DND-41 (cell line): ENCODE measurements at regions not wholly inside any gene's neighbourhood (a gene's known extent, or its start where the extent isn't known, plus 50 kb on each side); places are given as distances from the start of the nearest gene placed in this dataset.
"Not testable (repeated sequence)": the region's sequence is repeated elsewhere in the genome, so short reads cannot be mapped to it uniquely, and the experiment has no call there.

Experiments used
- ATAC-seq: fragments of 200-7000 bp; cut with Tn5 transposase; 3 replicates; pipeline ENCODE4 v1.9.1; 2021; ENCODE audit warnings: low read depth; ENCODE audit not compliant: insufficient read depth
- DNase-seq: peaks from one replicate; pipeline ENCODE4 v3.0.0-alpha.2; 2020
- H2AFZ ChIP-seq: 2 replicates; pipeline ENCODE4 v1.6.0; 2012; ENCODE audit warnings: low read depth, low read length
- H3K27ac ChIP-seq: 2 replicates; pipeline ENCODE4 v1.5.1; 2012; ENCODE audit warnings: low read length, inconsistent platforms
- H3K27me3 ChIP-seq: fragments of 200-600 bp; sonication (generic); 2 replicates; pipeline ENCODE4 v1.6.0; 2012; ENCODE audit warnings: low read length, mild to moderate bottlenecking, inconsistent platforms; ENCODE audit not compliant: insufficient read depth, poor library complexity
- H3K36me3 ChIP-seq: 2 replicates; pipeline ENCODE4 v1.5.1; 2012; ENCODE audit warnings: low read length, inconsistent platforms; ENCODE audit not compliant: insufficient read depth
- H3K4me1 ChIP-seq: 2 replicates; pipeline ENCODE4 v1.5.1; 2012; ENCODE audit warnings: mild to moderate bottlenecking, low read length; ENCODE audit not compliant: insufficient read depth
- H3K4me2 ChIP-seq: 2 replicates; pipeline ENCODE4 v1.6.0; 2012; ENCODE audit warnings: mild to moderate bottlenecking, moderate library complexity, low read length, inconsistent platforms; ENCODE audit not compliant: insufficient read depth
- H3K4me3 ChIP-seq, 2 experiments: fragments of 200-600 bp in 1 of 2; shearing (Covaris generic) in 1 of 2; 2 replicates each; pipeline ENCODE4 v1.5.1; 2012 to 2016; ENCODE audit warnings: inconsistent platforms in 2 of 2, low read length in 2 of 2, mild to moderate bottlenecking in 2 of 2, low read depth in 1 of 2, moderate library complexity in 1 of 2
- H3K79me2 ChIP-seq: 2 replicates; pipeline ENCODE4 v1.6.0; 2012; ENCODE audit warnings: low read length, inconsistent platforms; ENCODE audit not compliant: insufficient read depth
- H3K9ac ChIP-seq: 2 replicates; pipeline ENCODE4 v1.6.0; 2012; ENCODE audit warnings: low read depth, mild to moderate bottlenecking, inconsistent platforms, low read length, moderate library complexity
- H3K9me3 ChIP-seq: 2 replicates; pipeline ENCODE4 v1.5.1; 2012; ENCODE audit warnings: low read length, moderate library complexity, mild to moderate bottlenecking, inconsistent platforms; ENCODE audit not compliant: insufficient read depth, severe bottlenecking
- H4K20me1 ChIP-seq: 2 replicates; pipeline ENCODE4 v1.6.0; 2012; ENCODE audit warnings: low read length; ENCODE audit not compliant: insufficient read depth
- EZH2 ChIP-seq: IDR thresholded peaks from 3 replicates; pipeline ENCODE4 v1.6.1; 2012; ENCODE audit warnings: borderline replicate concordance, low read depth, mild to moderate bottlenecking, moderate library complexity, low read length, inconsistent platforms; ENCODE audit not compliant: severe bottlenecking
- TF ChIP-seq, protein P1 (sequence below): IDR thresholded peaks from 2 replicates; pipeline ENCODE4 v1.5.1; 2012; ENCODE audit warnings: borderline replicate concordance, low read length, moderate library complexity, mild to moderate bottlenecking; ENCODE audit not compliant: poor library complexity, severe bottlenecking; ENCODE audit errors: extremely low read depth

DNA sequence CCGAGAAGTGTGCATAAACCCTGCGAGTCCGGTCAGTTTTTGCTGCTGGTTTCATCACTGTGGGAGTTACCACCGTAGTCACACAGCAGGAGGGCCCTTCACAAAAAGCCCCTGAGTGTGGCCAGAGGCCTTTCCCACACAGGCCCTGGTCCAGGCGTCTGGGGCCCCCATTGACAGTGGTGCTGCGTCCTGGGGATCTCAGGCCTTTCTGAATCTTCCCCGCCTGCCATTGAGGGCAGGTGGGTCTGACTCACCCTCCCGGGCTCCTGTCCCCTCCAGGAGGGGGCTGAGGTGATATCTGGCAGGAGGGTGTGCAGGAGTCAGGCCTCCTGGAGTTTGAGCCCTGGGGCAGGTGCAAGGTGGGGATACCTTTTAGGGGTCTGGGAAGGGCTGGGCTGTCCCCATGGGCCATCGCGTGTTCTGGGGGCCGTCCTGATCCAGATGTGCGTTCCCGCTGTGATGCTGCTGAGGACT is 358.5 kb downstream of the TMEM121 start:
- Histone ChIP-seq H3K79me2 (no peaks in the 10 kb centered on the region), H3K4me1 (no peaks in the 10 kb centered on the region), H3K27me3 (no peaks in the 10 kb centered on the region), H4K20me1 (no peaks in the 10 kb centered on the region), H3K4me3 (no peak overlapping the region), H2AFZ (no peak overlapping the region), H3K4me2 (no peak overlapping the region), H3K9me3 (no peaks in the 10 kb centered on the region), H3K9ac (no peak overlapping the region), H3K27ac (no peak overlapping the region), H3K36me3 (no peaks in the 10 kb centered on the region)
- TF ChIP-seq, protein P1, sequence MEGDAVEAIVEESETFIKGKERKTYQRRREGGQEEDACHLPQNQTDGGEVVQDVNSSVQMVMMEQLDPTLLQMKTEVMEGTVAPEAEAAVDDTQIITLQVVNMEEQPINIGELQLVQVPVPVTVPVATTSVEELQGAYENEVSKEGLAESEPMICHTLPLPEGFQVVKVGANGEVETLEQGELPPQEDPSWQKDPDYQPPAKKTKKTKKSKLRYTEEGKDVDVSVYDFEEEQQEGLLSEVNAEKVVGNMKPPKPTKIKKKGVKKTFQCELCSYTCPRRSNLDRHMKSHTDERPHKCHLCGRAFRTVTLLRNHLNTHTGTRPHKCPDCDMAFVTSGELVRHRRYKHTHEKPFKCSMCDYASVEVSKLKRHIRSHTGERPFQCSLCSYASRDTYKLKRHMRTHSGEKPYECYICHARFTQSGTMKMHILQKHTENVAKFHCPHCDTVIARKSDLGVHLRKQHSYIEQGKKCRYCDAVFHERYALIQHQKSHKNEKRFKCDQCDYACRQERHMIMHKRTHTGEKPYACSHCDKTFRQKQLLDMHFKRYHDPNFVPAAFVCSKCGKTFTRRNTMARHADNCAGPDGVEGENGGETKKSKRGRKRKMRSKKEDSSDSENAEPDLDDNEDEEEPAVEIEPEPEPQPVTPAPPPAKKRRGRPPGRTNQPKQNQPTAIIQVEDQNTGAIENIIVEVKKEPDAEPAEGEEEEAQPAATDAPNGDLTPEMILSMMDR = no peak
- TF ChIP-seq EZH2 = no peak
- ATAC-seq (no peak), DNase-seq (no peak)

DNA sequence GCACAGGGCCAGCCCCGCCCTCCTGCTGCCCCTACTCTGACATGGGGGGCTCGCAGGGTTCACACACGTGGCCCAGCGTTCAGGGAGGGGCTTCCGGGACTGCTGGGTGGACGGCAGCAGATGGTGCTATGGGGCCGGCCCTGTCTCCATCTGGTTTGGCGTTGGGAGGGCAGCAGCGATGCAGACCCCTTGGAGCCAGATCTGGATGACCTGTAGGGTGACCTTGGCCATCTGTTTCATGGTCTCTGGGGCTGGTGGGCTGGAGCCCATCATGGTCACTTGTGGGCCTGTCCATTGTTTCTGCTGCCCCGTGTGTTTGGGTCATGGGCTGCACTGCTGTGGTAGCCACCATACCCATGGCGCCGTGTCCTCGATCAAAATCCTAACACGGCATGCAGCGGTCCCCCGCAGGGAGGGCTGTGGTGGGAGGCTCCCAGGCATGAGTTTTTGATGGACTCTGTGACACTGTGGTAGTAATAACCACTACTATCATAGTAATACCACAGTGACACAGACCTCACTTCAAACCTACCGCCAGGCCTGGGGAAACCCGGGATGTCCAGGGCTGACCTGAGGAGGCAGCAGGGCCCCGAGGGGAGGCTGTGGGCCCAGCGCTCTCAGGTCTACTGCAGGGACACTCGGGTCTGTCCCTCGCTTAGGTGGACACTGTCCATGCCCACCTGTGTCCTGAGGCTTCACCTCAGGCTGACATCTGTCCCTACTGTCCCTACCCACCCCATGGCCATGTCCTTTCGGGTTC is 359.4 kb downstream of the TMEM121 start:
- ATAC-seq (no peak), DNase-seq (no peak)
- H2AFZ ChIP-seq = no peak overlapping the region
- H3K27ac ChIP-seq = no peak overlapping the region
- no peaks in the 10 kb centered on the region for H3K36me3 ChIP-seq
- H3K27me3 ChIP-seq = no peaks in the 10 kb centered on the region
- no peak overlapping the region for H3K4me2 ChIP-seq
- TF ChIP-seq, protein P1 = no peak
- TF ChIP-seq EZH2 = no peak
- no peak overlapping the region for H3K9ac ChIP-seq
- no peaks in the 10 kb centered on the region for H3K9me3 ChIP-seq
- H3K4me1 ChIP-seq = no peaks in the 10 kb centered on the region
- H3K4me3 ChIP-seq = no peak overlapping the region
- no peaks in the 10 kb centered on the region for H3K79me2 ChIP-seq
- H4K20me1 ChIP-seq = no peaks in the 10 kb centered on the region

DNA sequence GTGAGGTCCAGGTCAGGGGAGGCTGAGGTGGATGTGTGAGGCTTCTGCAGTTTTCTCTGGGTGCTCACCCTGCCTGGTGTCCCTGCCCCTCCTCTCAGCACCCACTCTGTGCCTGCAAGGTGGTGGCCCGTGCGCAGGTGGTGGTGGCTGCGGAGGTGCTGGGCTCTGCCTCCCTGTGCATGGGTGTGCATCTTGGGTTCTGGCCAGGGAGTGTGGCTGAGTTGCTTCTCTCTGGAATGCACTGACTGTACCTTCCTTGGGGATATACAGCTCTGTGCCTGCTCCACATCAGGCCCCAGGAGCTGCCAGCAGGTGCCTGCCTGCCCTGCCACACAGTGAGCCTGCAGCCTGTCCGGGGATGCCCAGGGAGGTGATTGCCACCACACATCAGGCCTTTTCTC is 360.4 kb downstream of the TMEM121 start:
- ATAC-seq, H3K4me2 ChIP-seq, H3K4me1 ChIP-seq, H4K20me1 ChIP-seq, DNase-seq, H3K9me3 ChIP-seq, H3K27me3 ChIP-seq, H3K4me3 ChIP-seq, H3K79me2 ChIP-seq, H3K9ac ChIP-seq, H3K36me3 ChIP-seq, H3K27ac ChIP-seq, H2AFZ ChIP-seq: not testable (repeated sequence)

DNA sequence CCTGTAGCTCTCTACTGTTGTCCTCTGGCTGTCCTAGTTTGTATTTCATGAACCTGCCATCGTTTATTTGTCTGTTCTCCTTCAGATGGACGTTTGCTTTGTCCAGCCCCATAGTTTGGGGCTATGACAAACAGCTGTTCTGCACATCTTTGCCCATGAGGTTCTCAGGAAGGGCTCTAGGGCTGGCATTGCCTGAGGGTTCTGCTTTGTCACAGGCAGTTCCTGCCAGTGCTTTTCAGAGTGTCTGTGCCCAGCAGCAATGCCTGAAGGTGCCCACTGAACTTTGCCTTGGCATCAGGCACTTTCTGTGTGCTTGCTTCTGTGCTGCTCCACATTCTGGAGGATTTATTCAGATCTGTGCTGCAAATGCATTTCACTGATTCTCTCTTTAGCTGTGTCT is 361.3 kb downstream of the TMEM121 start:
- no peak overlapping the region for H3K4me2 ChIP-seq
- no peaks in the 10 kb centered on the region for H3K36me3 ChIP-seq
- ATAC-seq (no peak), DNase-seq (no peak)
- no peaks in the 10 kb centered on the region for H3K79me2 ChIP-seq
- no peaks in the 10 kb centered on the region for H3K9me3 ChIP-seq
- H4K20me1 ChIP-seq = no peaks in the 10 kb centered on the region
- no peak for TF ChIP-seq EZH2
- TF ChIP-seq, protein P1 = no peak
- no peak overlapping the region for H3K9ac ChIP-seq
- no peaks in the 10 kb centered on the region for H3K4me1 ChIP-seq
- H3K27ac ChIP-seq = no peak overlapping the region
- H2AFZ ChIP-seq = no peak overlapping the region
- no peaks in the 10 kb centered on the region for H3K27me3 ChIP-seq
- no peak overlapping the region for H3K4me3 ChIP-seq
